GM12874 (cell line): ENCODE measurements at regions not wholly inside any gene's neighbourhood (a gene's known extent, or its start where the extent isn't known, plus 50 kb on each side); places are given as distances from the start of the nearest gene placed in this dataset.

Experiments used
- CTCF ChIP-seq: IDR thresholded peaks from 2 replicates; pipeline ENCODE4 v1.5.1; 2011; ENCODE audit warnings: low read depth, mild to moderate bottlenecking, control low read depth, low read length, moderate library complexity; ENCODE audit not compliant: insufficient read depth

GRCh38 chr1:163609858-163610257 is 288.1 kb downstream of the NUF2 start:
- TF ChIP-seq CTCF, result no peak

GRCh38 chr1:163610486-163610885 is 288.7 kb downstream of the NUF2 start:
- no peak for TF ChIP-seq CTCF

GRCh38 chr1:163614361-163614760 is 292.6 kb downstream of the NUF2 start:
- TF ChIP-seq CTCF, result no peak

- no peak for TF ChIP-seq CTCF
Measured at GRCh38 chr1:163628034-163628773, 306.4 kb downstream of the NUF2 start.

- TF ChIP-seq CTCF, result no peak
Measured at GRCh38 chr1:163632269-163632668, 310.5 kb downstream of the NUF2 start.

GRCh38 chr1:163633366-163633765 is 311.6 kb downstream of the NUF2 start:
- no peak for TF ChIP-seq CTCF

GRCh38 chr1:163650624-163651023 is 328.9 kb downstream of the NUF2 start:
- no peak for TF ChIP-seq CTCF
